ENCODE measurements at regions not wholly inside any gene's neighbourhood (a gene's known extent, or its start where the extent isn't known, plus 50 kb on each side); places are given as distances from the start of the nearest gene placed in this dataset.

DNA sequence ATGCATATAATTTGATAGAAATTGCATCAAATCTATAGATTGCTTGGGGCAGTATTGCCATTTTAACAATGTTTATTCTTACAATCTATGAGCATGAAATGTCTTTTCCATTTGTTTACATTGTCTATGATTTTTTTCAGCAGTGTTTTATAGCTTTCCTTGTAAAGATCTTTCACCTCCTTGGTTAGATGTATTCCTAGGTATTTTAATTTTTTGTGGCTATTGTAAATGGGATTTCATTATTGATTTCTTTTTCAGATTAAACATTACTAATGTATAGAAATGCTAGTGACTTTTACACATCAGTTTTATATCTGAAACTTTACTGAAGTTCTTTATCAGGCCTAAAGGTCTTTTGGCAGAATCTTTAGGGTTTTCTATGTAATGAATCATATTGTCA is 237.6 kb upstream of the STAC start:
- Histone ChIP-seq H3K9ac (replicated peaks in 1 of 4; ENCODE audit: extremely low read depth in 1 of 4, low read depth in 3 of 4, low read length in 3 of 4) (no peak overlapping the region), H2AK5ac (ENCODE audit: low read depth, low read length) (no peak overlapping the region), H2BK20ac (ENCODE audit: low read length) (no peak overlapping the region), H3K4me2 (ENCODE audit: insufficient read depth in 1 of 2, low read depth in 2 of 2, low read length in 2 of 2) (no peak overlapping the region), H4K91ac (replicated peaks; ENCODE audit: insufficient read length, low read length) (no peak overlapping the region), H4K8ac (ENCODE audit: extremely low read depth, insufficient read depth, low read length) (no peak overlapping the region), H2BK120ac (replicated peaks; ENCODE audit: low read depth, low read length) (no peak overlapping the region), H4K20me1 (replicated peaks in 1 of 2; ENCODE audit: control insufficient read depth in 1 of 2, insufficient read depth in 2 of 2, low read length in 2 of 2) (no peaks in the 10 kb centered on the region), H4K5ac (ENCODE audit: insufficient read length, low read depth, low read length) (no peak overlapping the region), H3K4me1 (replicated peaks in 1 of 4; ENCODE audit: control insufficient read depth in 3 of 4, insufficient read depth in 4 of 4, low read length in 3 of 4) (no peaks in the 10 kb centered on the region), H3K4me3 (ENCODE audit: extremely low read depth in 1 of 4, insufficient read depth in 2 of 4, low read depth in 3 of 4, low read length in 4 of 4) (no peak overlapping the region), H3K27ac (ENCODE audit: low read depth, low read length) (no peak overlapping the region), H3K79me2 (ENCODE audit: control insufficient read depth in 1 of 2, insufficient read depth in 2 of 2, low read length in 2 of 2) (no peaks in the 10 kb centered on the region), H2BK5ac (ENCODE audit: low read depth, low read length) (no peak overlapping the region), H2BK12ac (ENCODE audit: low read depth, low read length) (no peak overlapping the region), H3K18ac (ENCODE audit: extremely low read depth, low read length) (no peak overlapping the region), H3K36me3 (ENCODE audit: control insufficient read depth in 2 of 4, insufficient read depth in 4 of 4, low read length in 3 of 4) (no peaks in the 10 kb centered on the region), H3K27me3 (replicated peaks in 1 of 4; ENCODE audit: control insufficient read depth in 3 of 4, extremely low read depth in 1 of 4, insufficient read depth in 3 of 4, low read length in 3 of 4) (no peaks in the 10 kb centered on the region), H3K23ac (ENCODE audit: insufficient read length) (no peak overlapping the region), H2BK15ac (ENCODE audit: low read length) (no peak overlapping the region), H3K23me2 (ENCODE audit: low read depth, low read length) (no peaks in the 10 kb centered on the region), H3K56ac (replicated peaks; ENCODE audit: insufficient read length, low read depth, low read length) (no peak overlapping the region), H3K79me1 (ENCODE audit: low read depth, low read length) (no peaks in the 10 kb centered on the region), H3K4ac (replicated peaks; ENCODE audit: insufficient read length, low read depth, low read length) (no peak overlapping the region), H3K14ac (ENCODE audit: insufficient read length) (no peak overlapping the region), H2AFZ (ENCODE audit: low read length) (no peak overlapping the region), H3K9me3 (ENCODE audit: insufficient read depth in 2 of 2, low read depth in 1 of 2, low read length in 1 of 2) (no peaks in the 10 kb centered on the region)
- DNase-seq (ENCODE audit: low read depth in 1 of 2, low spot score in 2 of 2) = no peak
- ChIA-PET CTCF (ENCODE audit: partially characterized antibody) (interaction anchor here (0.7 kb wide), 1 partner anchor 581 kb away, joined by 3 read pairs; no protein-coding TSS in a partner anchor), POLR2A (ENCODE audit: partially characterized antibody) (no interaction called here)
- no peak for FAIRE-seq
- TF ChIP-seq, protein P1, sequence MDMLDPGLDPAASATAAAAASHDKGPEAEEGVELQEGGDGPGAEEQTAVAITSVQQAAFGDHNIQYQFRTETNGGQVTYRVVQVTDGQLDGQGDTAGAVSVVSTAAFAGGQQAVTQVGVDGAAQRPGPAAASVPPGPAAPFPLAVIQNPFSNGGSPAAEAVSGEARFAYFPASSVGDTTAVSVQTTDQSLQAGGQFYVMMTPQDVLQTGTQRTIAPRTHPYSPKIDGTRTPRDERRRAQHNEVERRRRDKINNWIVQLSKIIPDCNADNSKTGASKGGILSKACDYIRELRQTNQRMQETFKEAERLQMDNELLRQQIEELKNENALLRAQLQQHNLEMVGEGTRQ (IDR thresholded peaks at IDR 0.05; ENCODE audit: low read length) = no peak
- TF ChIP-seq CTCF (IDR thresholded peaks at IDR 0.05; ENCODE audit: control extremely low read depth in 1 of 3, insufficient read depth in 1 of 3, low read depth in 1 of 3, low read length in 3 of 3) (no peak), CTBP2 (IDR thresholded peaks at IDR 0.05; ENCODE audit: borderline replicate concordance, insufficient read depth, insufficient read length, low read length) (no peak), CHD1 (IDR thresholded peaks at IDR 0.05; ENCODE audit: low read depth, low read length) (no peak), PHF8 (conservative IDR thresholded peaks at IDR 0.05; ENCODE audit: low read depth, low read length) (no peak), JUND (IDR thresholded peaks at IDR 0.05; ENCODE audit: low read length) (no peak), SIN3A (conservative IDR thresholded peaks at IDR 0.05 in 1 of 2, IDR thresholded peaks at IDR 0.05 in 1 of 2; ENCODE audit: low read depth in 1 of 2, low read length in 2 of 2) (no peak), GTF2F1 (IDR thresholded peaks at IDR 0.05; ENCODE audit: borderline replicate concordance, low read depth, low read length) (no peak), TCF12 (IDR thresholded peaks at IDR 0.05; ENCODE audit: low read depth, low read length) (no peak), BRCA1 (IDR thresholded peaks at IDR 0.05; ENCODE audit: low read depth, low read length) (no peak), POU5F1 (IDR thresholded peaks at IDR 0.05; ENCODE audit: low read depth, low read length) (no peak), EZH2 (IDR thresholded peaks at IDR 0.05; ENCODE audit: low read depth, low read length, severe bottlenecking) (no peak)

Measured in H1 (cell line).